IMR-90 (cell line): ENCODE measurements at regions not wholly inside any gene's neighbourhood (a gene's known extent, or its start where the extent isn't known, plus 50 kb on each side); places are given as distances from the start of the nearest gene placed in this dataset.

ENCODE experiments used
- BHLHE40 ChIP-seq: fragments of 150-350 bp; IDR thresholded peaks from 2 replicates; pipeline ENCODE4 v1.6.1; 2016; ENCODE audit warnings: mild to moderate bottlenecking, low read depth, low read length
- CEBPB ChIP-seq: IDR thresholded peaks from 2 replicates; pipeline ENCODE4 v1.6.1; 2012; ENCODE audit warnings: low read depth, low read length, improper control_type of control experiment
- CHD1 ChIP-seq: IDR thresholded peaks from 2 replicates; pipeline ENCODE4 v1.6.1; 2012; ENCODE audit warnings: low read depth, low read length, improper control_type of control experiment
- CTCF ChIP-seq: conservative IDR thresholded peaks from 2 replicates; pipeline ENCODE4 v1.5.1; 2012; ENCODE audit warnings: mild to moderate bottlenecking, low read depth, low read length, improper control_type of control experiment
- ELK1 ChIP-seq: fragments of 150-350 bp; IDR thresholded peaks from 2 replicates; pipeline ENCODE4 v1.6.1; 2016; ENCODE audit warnings: low read depth, mild to moderate bottlenecking, low read length, moderate library complexity, borderline replicate concordance
- FOS ChIP-seq: fragments of 150-350 bp; IDR thresholded peaks from 2 replicates; pipeline ENCODE4 v1.6.1; 2016; ENCODE audit warnings: low read depth, low read length
- MAFK ChIP-seq: IDR thresholded peaks from 2 replicates; pipeline ENCODE4 v1.6.1; 2012; ENCODE audit warnings: low read depth, low read length, improper control_type of control experiment
- MAZ ChIP-seq: IDR thresholded peaks from 2 replicates; pipeline ENCODE4 v1.6.1; 2012; ENCODE audit warnings: low read depth, mild to moderate bottlenecking, low read length, improper control_type of control experiment, moderate library complexity, borderline replicate concordance
- POLR2A ChIP-seq: IDR thresholded peaks from 2 replicates; pipeline ENCODE4 v1.6.1; 2012; ENCODE audit warnings: mild to moderate bottlenecking, low read depth, low read length
- RAD21 ChIP-seq: IDR thresholded peaks from 2 replicates; pipeline ENCODE4 v1.6.1; 2012; ENCODE audit warnings: low read length, improper control_type of control experiment
- RCOR1 ChIP-seq: IDR thresholded peaks from 2 replicates; pipeline ENCODE4 v1.6.1; 2012; ENCODE audit warnings: mild to moderate bottlenecking, low read length, improper control_type of control experiment; ENCODE audit not compliant: insufficient replicate concordance
- RFX5 ChIP-seq: IDR thresholded peaks from 2 replicates; pipeline ENCODE4 v1.8.0; 2012; ENCODE audit warnings: low read depth, mild to moderate bottlenecking, low read length, moderate library complexity
- SMC3 ChIP-seq: fragments of 150-350 bp; IDR thresholded peaks from 2 replicates; pipeline ENCODE4 v1.6.1; 2016; ENCODE audit warnings: low read depth, mild to moderate bottlenecking, antibody characterized with exemption, low read length, moderate library complexity
- TF ChIP-seq, protein P1 (sequence below): fragments of 150-350 bp; IDR thresholded peaks from 2 replicates; pipeline ENCODE4 v1.6.1; 2017; ENCODE audit warnings: mild to moderate bottlenecking, antibody characterized with exemption, low read length, low read depth

GRCh38 chr17:62911114-62911513, 54.9 kb upstream of the TANC2 start:
- TF ChIP-seq CTCF (no peak), ELK1 (no peak), POLR2A (no peak), RFX5 (no peak), RAD21 (no peak), CEBPB (no peak), MAZ (no peak), RCOR1 (no peak), CHD1 (no peak), FOS (no peak), SMC3 (no peak), BHLHE40 (no peak), MAFK (no peak)
- TF ChIP-seq, protein P1, sequence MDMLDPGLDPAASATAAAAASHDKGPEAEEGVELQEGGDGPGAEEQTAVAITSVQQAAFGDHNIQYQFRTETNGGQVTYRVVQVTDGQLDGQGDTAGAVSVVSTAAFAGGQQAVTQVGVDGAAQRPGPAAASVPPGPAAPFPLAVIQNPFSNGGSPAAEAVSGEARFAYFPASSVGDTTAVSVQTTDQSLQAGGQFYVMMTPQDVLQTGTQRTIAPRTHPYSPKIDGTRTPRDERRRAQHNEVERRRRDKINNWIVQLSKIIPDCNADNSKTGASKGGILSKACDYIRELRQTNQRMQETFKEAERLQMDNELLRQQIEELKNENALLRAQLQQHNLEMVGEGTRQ, result no peak
